HEK293T (cell line): ENCODE measurements at regions not wholly inside any gene's neighbourhood (a gene's known extent, or its start where the extent isn't known, plus 50 kb on each side); places are given as distances from the start of the nearest gene placed in this dataset.

Experiments
- BHLHE40 ChIP-seq: fragments of 450-650 bp; IDR thresholded peaks from 2 replicates; pipeline ENCODE4 v1.6.1; 2016; ENCODE audit warnings: mild to moderate bottlenecking, moderate library complexity, borderline replicate concordance
- ELF4 ChIP-seq: fragments of 450-650 bp; IDR thresholded peaks from 2 replicates; pipeline ENCODE4 v1.6.1; 2017; ENCODE audit warnings: antibody characterized with exemption
- HDGF ChIP-seq: fragments of 450-650 bp; IDR thresholded peaks from 2 replicates; pipeline ENCODE4 v1.6.1; 2017; ENCODE audit warnings: antibody characterized with exemption, borderline replicate concordance
- SUZ12 ChIP-seq: fragments of 450-650 bp; IDR thresholded peaks from 2 replicates; pipeline ENCODE4 v1.6.1; 2016; ENCODE audit warnings: mild to moderate bottlenecking
- TARDBP ChIP-seq: fragments of 450-650 bp; IDR thresholded peaks from 2 replicates; pipeline ENCODE4 v1.6.1; 2016

DNA sequence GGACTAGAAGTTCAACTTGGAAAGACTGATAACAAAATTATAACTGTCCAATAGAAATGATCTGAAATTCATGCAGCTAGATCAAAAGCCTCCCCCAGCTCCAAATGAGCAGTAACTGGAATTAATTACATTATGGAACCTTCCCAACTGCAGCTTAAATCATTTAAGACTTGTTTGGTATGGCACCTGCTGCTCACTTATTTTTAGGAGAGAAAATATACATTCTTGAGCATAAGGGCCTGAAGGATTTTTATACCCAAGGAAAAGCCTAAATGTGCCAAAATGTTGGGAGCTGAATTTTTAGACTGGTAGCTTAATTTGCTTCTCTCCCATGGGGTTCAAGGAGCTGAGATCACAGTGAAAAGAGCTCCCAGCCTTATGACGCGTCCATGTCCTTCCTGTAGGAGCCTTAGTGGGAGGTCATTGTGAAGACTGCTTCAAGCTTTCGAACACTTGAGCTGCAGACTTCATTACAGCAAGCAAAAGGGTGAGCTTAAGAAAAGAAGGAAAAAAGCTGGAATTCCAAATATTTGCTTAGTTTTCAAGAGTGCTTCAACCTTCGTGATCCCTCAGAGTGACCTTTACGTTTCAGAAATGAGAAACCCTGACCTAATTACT is 276.0 kb downstream of the DMAC1 start:
- TF ChIP-seq BHLHE40: no peak
- no peak for TF ChIP-seq HDGF
- no peak for TF ChIP-seq ELF4
- TF ChIP-seq SUZ12: no peak
- no peak for TF ChIP-seq TARDBP
